PC-3 (cell line): ENCODE measurements at regions not wholly inside any gene's neighbourhood (a gene's known extent, or its start where the extent isn't known, plus 50 kb on each side); places are given as distances from the start of the nearest gene placed in this dataset.

ENCODE experiments used
- CTCF ChIP-seq: fragments of 300-600 bp; sonication (generic); conservative IDR thresholded peaks from 2 replicates; pipeline ENCODE4 v1.5.1; 2017; ENCODE audit warnings: antibody characterized with exemption, low read depth, mild to moderate bottlenecking, low read length
- EZH2phosphoT487 ChIP-seq: fragments of 300-600 bp; sonication (generic); IDR thresholded peaks from 2 replicates; pipeline ENCODE4 v1.6.1; 2018; ENCODE audit warnings: mild to moderate bottlenecking, antibody characterized with exemption, low read length, borderline replicate concordance

GRCh38 chr14:87869619-87870583 is 123.1 kb downstream of the GALC start:
- TF ChIP-seq CTCF (no peak), EZH2phosphoT487 (no peak)
